ENCODE measurements at regions not wholly inside any gene's neighbourhood (a gene's known extent, or its start where the extent isn't known, plus 50 kb on each side); places are given as distances from the start of the nearest gene placed in this dataset.

GRCh38 chr2:65754219-65754618 is 321.8 kb upstream of the SPRED2 start:
- TF ChIP-seq CTCF (IDR thresholded peaks at IDR 0.05) (no peak), TCF7L2 (IDR thresholded peaks at IDR 0.05; ENCODE audit: low read depth, low read length) (no peak), POLR2AphosphoS5 (IDR thresholded peaks at IDR 0.05; ENCODE audit: low read depth, low read length) (no peak)

Data from Panc1 (cell line).